ENCODE measurements at regions not wholly inside any gene's neighbourhood (a gene's known extent, or its start where the extent isn't known, plus 50 kb on each side); places are given as distances from the start of the nearest gene placed in this dataset.

DNA sequence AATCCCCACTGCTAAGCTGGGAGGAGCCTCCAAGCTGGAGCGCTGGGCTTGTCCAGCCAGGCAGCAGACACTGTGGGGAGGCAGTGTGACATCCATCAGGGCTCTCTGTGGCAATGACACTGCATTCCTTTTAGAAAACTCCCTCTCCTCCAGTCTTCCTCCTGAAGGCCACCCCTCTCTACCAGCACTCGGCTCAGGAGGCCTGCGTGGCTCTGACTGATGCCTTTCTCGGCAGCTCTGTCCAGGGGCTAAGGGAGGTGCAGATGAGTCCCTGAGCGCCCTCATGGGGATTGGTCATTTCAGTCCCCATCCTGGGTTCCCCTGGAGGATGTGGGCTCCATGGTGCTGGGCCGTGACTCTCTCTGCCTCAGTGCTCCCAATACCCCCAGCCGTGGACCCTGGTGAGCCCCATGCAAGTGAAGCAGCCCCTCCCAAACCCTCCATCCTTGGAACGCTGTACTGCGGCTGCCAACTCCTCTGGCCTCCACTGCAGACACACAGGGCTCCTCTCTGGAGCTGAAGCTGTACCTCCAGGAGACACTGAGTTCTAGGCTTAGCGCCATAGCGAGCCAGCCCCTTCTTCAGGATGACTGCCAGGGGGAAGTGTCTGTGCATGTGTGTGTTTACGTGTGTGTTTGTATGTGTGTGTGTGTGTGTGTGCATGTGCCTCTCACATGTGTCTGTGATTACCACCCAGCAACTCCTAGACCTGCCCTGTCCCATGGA, 209.6 kb downstream of the ERMARD start:
- no peak for TF ChIP-seq POLR2AphosphoS5 (IDR thresholded peaks at IDR 0.05; ENCODE audit: low read depth, low read length)
- TF ChIP-seq SIN3A (IDR thresholded peaks at IDR 0.05; ENCODE audit: borderline replicate concordance, insufficient read depth, low read length) = no peak
- TF ChIP-seq, protein P1, sequence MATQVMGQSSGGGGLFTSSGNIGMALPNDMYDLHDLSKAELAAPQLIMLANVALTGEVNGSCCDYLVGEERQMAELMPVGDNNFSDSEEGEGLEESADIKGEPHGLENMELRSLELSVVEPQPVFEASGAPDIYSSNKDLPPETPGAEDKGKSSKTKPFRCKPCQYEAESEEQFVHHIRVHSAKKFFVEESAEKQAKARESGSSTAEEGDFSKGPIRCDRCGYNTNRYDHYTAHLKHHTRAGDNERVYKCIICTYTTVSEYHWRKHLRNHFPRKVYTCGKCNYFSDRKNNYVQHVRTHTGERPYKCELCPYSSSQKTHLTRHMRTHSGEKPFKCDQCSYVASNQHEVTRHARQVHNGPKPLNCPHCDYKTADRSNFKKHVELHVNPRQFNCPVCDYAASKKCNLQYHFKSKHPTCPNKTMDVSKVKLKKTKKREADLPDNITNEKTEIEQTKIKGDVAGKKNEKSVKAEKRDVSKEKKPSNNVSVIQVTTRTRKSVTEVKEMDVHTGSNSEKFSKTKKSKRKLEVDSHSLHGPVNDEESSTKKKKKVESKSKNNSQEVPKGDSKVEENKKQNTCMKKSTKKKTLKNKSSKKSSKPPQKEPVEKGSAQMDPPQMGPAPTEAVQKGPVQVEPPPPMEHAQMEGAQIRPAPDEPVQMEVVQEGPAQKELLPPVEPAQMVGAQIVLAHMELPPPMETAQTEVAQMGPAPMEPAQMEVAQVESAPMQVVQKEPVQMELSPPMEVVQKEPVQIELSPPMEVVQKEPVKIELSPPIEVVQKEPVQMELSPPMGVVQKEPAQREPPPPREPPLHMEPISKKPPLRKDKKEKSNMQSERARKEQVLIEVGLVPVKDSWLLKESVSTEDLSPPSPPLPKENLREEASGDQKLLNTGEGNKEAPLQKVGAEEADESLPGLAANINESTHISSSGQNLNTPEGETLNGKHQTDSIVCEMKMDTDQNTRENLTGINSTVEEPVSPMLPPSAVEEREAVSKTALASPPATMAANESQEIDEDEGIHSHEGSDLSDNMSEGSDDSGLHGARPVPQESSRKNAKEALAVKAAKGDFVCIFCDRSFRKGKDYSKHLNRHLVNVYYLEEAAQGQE (IDR thresholded peaks at IDR 0.05; ENCODE audit: insufficient read depth in 1 of 2, low read depth in 2 of 2, low read length in 2 of 2) = no peak
- no peak for TF ChIP-seq TAF1 (IDR thresholded peaks at IDR 0.05; ENCODE audit: borderline replicate concordance, insufficient read depth, low read length)
